MM.1S (cell line): ENCODE measurements at regions not wholly inside any gene's neighbourhood (a gene's known extent, or its start where the extent isn't known, plus 50 kb on each side); places are given as distances from the start of the nearest gene placed in this dataset.

Experiments used
- EZH2 ChIP-seq: fragments of 300-600 bp; sonication (generic); optimal IDR thresholded peaks from 2 replicates; pipeline ENCODE3; 2017; ENCODE audit warnings: low read depth, mild to moderate bottlenecking, antibody characterized with exemption, low read length, mixed read lengths
- TF ChIP-seq, protein P1 (sequence below): fragments of 300-600 bp; sonication (generic); IDR thresholded peaks from 2 replicates; pipeline ENCODE4 v1.5.1; 2016; ENCODE audit warnings: antibody characterized with exemption, low read length, mixed read lengths

DNA sequence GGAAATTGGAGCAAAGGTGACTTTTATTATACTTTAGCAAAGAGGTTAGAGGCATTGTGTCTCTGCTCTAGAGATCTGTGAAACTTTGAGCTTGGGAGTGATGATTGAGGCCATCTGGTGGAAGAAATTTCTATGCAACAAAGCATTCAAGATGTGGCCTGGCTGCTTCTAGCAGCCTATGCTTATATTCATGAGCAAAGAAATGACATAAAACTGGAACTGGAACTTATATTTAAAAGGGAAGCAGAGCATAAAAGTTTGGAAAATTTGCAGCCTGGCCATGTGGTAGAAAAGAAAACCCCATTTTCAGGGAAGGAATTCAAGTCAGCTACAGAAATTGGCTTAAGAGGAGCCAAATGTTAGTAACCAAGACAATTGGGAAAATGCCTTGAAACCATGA is 70.4 kb downstream of the SDR9C7 start:
- TF ChIP-seq EZH2, result no peak
- TF ChIP-seq, protein P1, sequence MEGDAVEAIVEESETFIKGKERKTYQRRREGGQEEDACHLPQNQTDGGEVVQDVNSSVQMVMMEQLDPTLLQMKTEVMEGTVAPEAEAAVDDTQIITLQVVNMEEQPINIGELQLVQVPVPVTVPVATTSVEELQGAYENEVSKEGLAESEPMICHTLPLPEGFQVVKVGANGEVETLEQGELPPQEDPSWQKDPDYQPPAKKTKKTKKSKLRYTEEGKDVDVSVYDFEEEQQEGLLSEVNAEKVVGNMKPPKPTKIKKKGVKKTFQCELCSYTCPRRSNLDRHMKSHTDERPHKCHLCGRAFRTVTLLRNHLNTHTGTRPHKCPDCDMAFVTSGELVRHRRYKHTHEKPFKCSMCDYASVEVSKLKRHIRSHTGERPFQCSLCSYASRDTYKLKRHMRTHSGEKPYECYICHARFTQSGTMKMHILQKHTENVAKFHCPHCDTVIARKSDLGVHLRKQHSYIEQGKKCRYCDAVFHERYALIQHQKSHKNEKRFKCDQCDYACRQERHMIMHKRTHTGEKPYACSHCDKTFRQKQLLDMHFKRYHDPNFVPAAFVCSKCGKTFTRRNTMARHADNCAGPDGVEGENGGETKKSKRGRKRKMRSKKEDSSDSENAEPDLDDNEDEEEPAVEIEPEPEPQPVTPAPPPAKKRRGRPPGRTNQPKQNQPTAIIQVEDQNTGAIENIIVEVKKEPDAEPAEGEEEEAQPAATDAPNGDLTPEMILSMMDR, result no peak
